ENCODE measurements at regions not wholly inside any gene's neighbourhood (a gene's known extent, or its start where the extent isn't known, plus 50 kb on each side); places are given as distances from the start of the nearest gene placed in this dataset.

DNA sequence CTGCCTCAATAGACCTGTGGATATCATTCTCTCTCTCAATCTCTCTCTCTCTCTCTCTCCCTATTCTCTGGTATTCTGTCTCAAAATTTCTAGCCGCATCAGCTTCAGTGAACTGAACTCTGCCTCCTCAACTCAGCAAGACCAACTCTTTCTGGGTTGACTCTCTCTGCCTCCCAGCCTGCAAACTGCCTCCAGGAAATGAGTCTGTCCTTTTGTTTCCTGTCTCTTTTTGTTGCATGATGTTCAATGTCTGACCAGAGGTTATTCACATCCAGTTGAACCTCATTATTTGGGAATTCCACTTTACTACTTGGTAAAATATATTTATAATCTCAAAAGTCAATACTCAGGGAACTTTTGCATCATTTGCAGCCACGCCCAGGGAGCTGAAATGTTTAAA, 682.7 kb upstream of the FZD8 start:
- WGBS (ENCODE audit: insufficient coverage, low coverage, low lambda C conversion rate, missing lambda C conversion rate), result 70% methylated on average over 2 of the region's 2 CpGs
- ATAC-seq (no peak), DNase-seq (no peak)
- no peaks in the 10 kb centered on the region for H3K36me3 ChIP-seq
- intact Hi-C loops (cut with DNase I), result no loop called here
- no peaks in the 10 kb centered on the region for H3K27me3 ChIP-seq
- no peaks in the 10 kb centered on the region for H3K9me3 ChIP-seq
- TF ChIP-seq POLR2A (IDR thresholded peaks at IDR 0.05) (no peak), CTCF (IDR thresholded peaks at IDR 0.05) (no peak)
- no peak overlapping the region for H3K27ac ChIP-seq
- no peak overlapping the region for H3K4me3 ChIP-seq
- H3K4me1 ChIP-seq, result no peaks in the 10 kb centered on the region

- H3K27ac ChIP-seq, result no peak overlapping the region
- DNase-seq (no peak), ATAC-seq (no peak)
- no peak for TF ChIP-seq POLR2A (IDR thresholded peaks at IDR 0.05)
- no peak for TF ChIP-seq CTCF (IDR thresholded peaks at IDR 0.05)
- no peaks in the 10 kb centered on the region for H3K36me3 ChIP-seq
- H3K27me3 ChIP-seq, result no peaks in the 10 kb centered on the region
- WGBS (ENCODE audit: insufficient coverage, low coverage, low lambda C conversion rate, missing lambda C conversion rate), result 52% methylated on average over 6 of the region's 7 CpGs
- H3K4me3 ChIP-seq, result no peak overlapping the region
- intact Hi-C loops (cut with DNase I), result no loop called here
- no peaks in the 10 kb centered on the region for H3K9me3 ChIP-seq
- H3K4me1 ChIP-seq, result no peaks in the 10 kb centered on the region
Measured at GRCh38 chr10:36313142-36313541, 671.0 kb upstream of the FZD8 start.

DNA sequence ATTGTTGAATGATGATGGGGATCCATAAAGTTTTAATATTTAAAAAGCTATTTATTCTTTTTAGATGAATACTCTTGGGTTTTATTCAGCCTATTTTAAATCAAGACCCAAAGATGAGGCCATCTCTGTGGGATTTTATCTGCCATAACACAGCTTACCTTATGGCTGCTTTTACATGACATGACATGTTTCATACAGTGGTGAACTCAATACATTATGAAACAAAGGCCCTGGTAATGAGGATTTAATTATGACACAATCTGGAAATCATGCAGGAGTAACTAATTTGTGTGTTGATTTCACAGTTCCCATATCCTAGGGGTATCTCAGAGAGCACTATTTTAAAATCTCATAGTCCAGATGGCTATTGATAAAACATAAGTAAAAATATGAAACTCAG, 661.8 kb upstream of the FZD8 start:
- ATAC-seq, result no peak
- H3K27ac ChIP-seq, result no peak overlapping the region
- no peak overlapping the region for H3K4me3 ChIP-seq
- no peaks in the 10 kb centered on the region for H3K9me3 ChIP-seq
- TF ChIP-seq POLR2A (IDR thresholded peaks at IDR 0.05) (no peak), CTCF (IDR thresholded peaks at IDR 0.05) (no peak)
- no peaks in the 10 kb centered on the region for H3K36me3 ChIP-seq
- H3K4me1 ChIP-seq, result no peaks in the 10 kb centered on the region
- DNase-seq, result no peak
- intact Hi-C loops (cut with DNase I), result no loop called here
- no peaks in the 10 kb centered on the region for H3K27me3 ChIP-seq

- DNase-seq (no peak), ATAC-seq (no peak)
- Histone ChIP-seq H3K27me3 (no peaks in the 10 kb centered on the region), H3K27ac (no peak overlapping the region), H3K4me1 (no peaks in the 10 kb centered on the region), H3K9me3 (no peaks in the 10 kb centered on the region), H3K4me3 (no peak overlapping the region), H3K36me3 (no peaks in the 10 kb centered on the region)
- intact Hi-C loops (cut with DNase I), result no loop called here
- WGBS (ENCODE audit: insufficient coverage, low coverage, low lambda C conversion rate, missing lambda C conversion rate), result 60% methylated on average over 2 of the region's 2 CpGs
- TF ChIP-seq POLR2A (IDR thresholded peaks at IDR 0.05) (no peak), CTCF (IDR thresholded peaks at IDR 0.05) (no peak)
Measured at GRCh38 chr10:36302086-36302485, 660.0 kb upstream of the FZD8 start.

GRCh38 chr10:36301539-36301938, 659.4 kb upstream of the FZD8 start:
- intact Hi-C loops (cut with DNase I), result no loop called here
- no peak for ATAC-seq
- no peaks in the 10 kb centered on the region for H3K9me3 ChIP-seq
- no peak overlapping the region for H3K27ac ChIP-seq
- DNase-seq, result no peak
- H3K27me3 ChIP-seq, result no peaks in the 10 kb centered on the region
- WGBS (ENCODE audit: insufficient coverage, low coverage, low lambda C conversion rate, missing lambda C conversion rate), result 42% methylated on average over 1 of the region's 1 CpG
- H3K36me3 ChIP-seq, result no peaks in the 10 kb centered on the region
- H3K4me3 ChIP-seq, result no peak overlapping the region
- TF ChIP-seq CTCF (IDR thresholded peaks at IDR 0.05) (no peak), POLR2A (IDR thresholded peaks at IDR 0.05) (no peak)
- no peaks in the 10 kb centered on the region for H3K4me1 ChIP-seq

All from right lobe of liver (tissue), 6 donors.